HepG2 (cell line): ENCODE measurements at regions not wholly inside any gene's neighbourhood (a gene's known extent, or its start where the extent isn't known, plus 50 kb on each side); places are given as distances from the start of the nearest gene placed in this dataset.

Experiments
- CBX2 ChIP-seq, 2 experiments: fragments of 200-600 bp in 1 of 2; sonication (generic); formaldehyde crosslinking in 1 of 2; IDR thresholded peaks; 2 replicates each; pipeline versions ENCODE4 v1.7.0 to v1.8.1; 2018 to 2022; ENCODE audit warnings: low read depth in 2 of 2, low read length in 1 of 2, mild to moderate bottlenecking in 1 of 2, missing genetic modification reagents in 1 of 2
- DMAP1 ChIP-seq: IDR thresholded peaks from 2 replicates; pipeline ENCODE4 v1.6.1; 2016
- EHMT2 ChIP-seq: fragments of 200-600 bp; sonication (generic); IDR thresholded peaks from 2 replicates; pipeline ENCODE4 v1.7.0; 2017; ENCODE audit warnings: antibody characterized with exemption, low read depth, low read length, borderline replicate concordance
- HNF1A ChIP-seq, 2 experiments: sonication (generic) in 1 of 2; formaldehyde crosslinking in 1 of 2; IDR thresholded peaks; 2 replicates each; pipeline versions ENCODE4 v1.4.0 to v1.6.1; 2016 to 2020; ENCODE audit warnings: borderline replicate concordance in 1 of 2, low read depth in 1 of 2, mild to moderate bottlenecking in 1 of 2, missing genetic modification reagents in 1 of 2
- HOXA9 ChIP-seq: sonication (generic); formaldehyde crosslinking; IDR thresholded peaks from 2 replicates; pipeline ENCODE4 v1.8.1; 2022; ENCODE audit warnings: missing genetic modification reagents, mild to moderate bottlenecking, moderate library complexity, borderline replicate concordance
- MLX ChIP-seq: IDR thresholded peaks from 2 replicates; pipeline ENCODE4 v1.6.1; 2016
- MXD3 ChIP-seq: IDR thresholded peaks from 2 replicates; pipeline ENCODE4 v1.6.1; 2016; ENCODE audit warnings: mild to moderate bottlenecking, missing biosample characterization, missing genetic modification reagents
- MXI1 ChIP-seq: IDR thresholded peaks from 3 replicates; pipeline ENCODE4 v1.6.1; 2012; ENCODE audit warnings: low read depth, low read length, inconsistent platforms, borderline replicate concordance
- PAWR ChIP-seq: sonication (generic); formaldehyde crosslinking; IDR thresholded peaks from 2 replicates; pipeline ENCODE4 v1.4.0; 2020; ENCODE audit warnings: missing genetic modification reagents, mild to moderate bottlenecking, borderline replicate concordance
- POLR2A ChIP-seq, 2 experiments: IDR thresholded peaks; 2 replicates each; pipeline ENCODE4 v1.6.1; 2011; ENCODE audit warnings: low read depth in 2 of 2, low read length in 2 of 2, mild to moderate bottlenecking in 1 of 2, moderate library complexity in 1 of 2; ENCODE audit not compliant: insufficient read depth in 1 of 2
- RAD21 ChIP-seq: fragments of 450-650 bp; formaldehyde crosslinking; IDR thresholded peaks from 2 replicates; pipeline ENCODE4 v1.5.0; 2020; ENCODE audit warnings: mild to moderate bottlenecking
- RBM22 ChIP-seq: fragments of 200-400 bp; formaldehyde crosslinking; optimal IDR thresholded peaks from 2 replicates; pipeline ENCODE3; 2017; ENCODE audit warnings: mild to moderate bottlenecking, low read length, moderate library complexity
- TFAP4 ChIP-seq: sonication (generic); IDR thresholded peaks from 2 replicates; pipeline ENCODE4 v1.6.1; 2016; ENCODE audit warnings: low read depth, borderline replicate concordance
- ZMYM3 ChIP-seq: sonication (generic); formaldehyde crosslinking; IDR thresholded peaks from 2 replicates; pipeline ENCODE4 v1.5.1; 2020; ENCODE audit warnings: mild to moderate bottlenecking, missing genetic modification reagents
- ZNF432 ChIP-seq: sonication (generic); formaldehyde crosslinking; IDR thresholded peaks from 2 replicates; pipeline ENCODE4 v1.5.0; 2020; ENCODE audit warnings: missing genetic modification reagents, mild to moderate bottlenecking, borderline replicate concordance
- ZNF513 ChIP-seq: sonication (generic); formaldehyde crosslinking; conservative IDR thresholded peaks from 2 replicates; pipeline ENCODE4 v1.5.0; 2020; ENCODE audit warnings: missing genetic modification reagents
- ZNF572 ChIP-seq: sonication (generic); formaldehyde crosslinking; IDR thresholded peaks from 2 replicates; pipeline ENCODE4 v1.5.1; 2020; ENCODE audit warnings: mild to moderate bottlenecking, missing genetic modification reagents
- ZNF574 ChIP-seq: sonication (generic); formaldehyde crosslinking; IDR thresholded peaks from 2 replicates; pipeline ENCODE4 v1.4.0; 2020; ENCODE audit warnings: missing genetic modification reagents

- 0 out of 2 replicates have a peak, but pooled peaks have one; percentile 53 for TF ChIP-seq HNF1A (IDR thresholded peaks at IDR 0.05; ENCODE audit: low read depth)
- TF ChIP-seq HNF1A (CRISPR knock-in tag; IDR thresholded peaks at IDR 0.05; ENCODE audit: borderline replicate concordance) = peak; percentile 87; the same call in 1 of the 2 replicates
- TF ChIP-seq MLX (CRISPR knock-in tag) = 0 out of 2 replicates have a peak, but pooled peaks have one; percentile 56
- TF ChIP-seq ZNF574 (CRISPR knock-in tag) = peak; percentile 41
- TF ChIP-seq ZNF572 (CRISPR knock-in tag) = no peak
- no peak for TF ChIP-seq ZNF513 (CRISPR knock-in tag)
- no peak for TF ChIP-seq RAD21 (CRISPR knock-in tag)
- TF ChIP-seq MXI1 = no peak
- TF ChIP-seq ZNF432 = no peak
- no peak for TF ChIP-seq PAWR (CRISPR knock-in tag)
- no peak; the same call in 1 of the 2 replicates for TF ChIP-seq MXD3 (CRISPR knock-in tag)
- TF ChIP-seq TFAP4 = peak; percentile 38; the same call in 1 of the 2 replicates
- TF ChIP-seq EHMT2 = peak; percentile 65; the same call in 1 of the 2 replicates
- TF ChIP-seq HOXA9 (CRISPR knock-in tag) = no peak
- no peak for TF ChIP-seq CBX2 (IDR thresholded peaks at IDR 0.05; ENCODE audit: low read depth, low read length)
- TF ChIP-seq CBX2 (CRISPR knock-in tag; IDR thresholded peaks at IDR 0.05; ENCODE audit: low read depth) = no peak
- TF ChIP-seq ZMYM3 = no peak
- TF ChIP-seq RBM22 = peak; percentile 18
- TF ChIP-seq POLR2A (IDR thresholded peaks at IDR 0.05; ENCODE audit: insufficient read depth in 1 of 2, low read depth in 2 of 2, low read length in 2 of 2) = no peak
- TF ChIP-seq DMAP1 (CRISPR knock-in tag) = peak; percentile 58; the same call in 1 of the 2 replicates
Measured at GRCh38 chr12:115433014-115433634, 749.1 kb upstream of the TBX3 start (continued).
